ENCODE measurements at regions not wholly inside any gene's neighbourhood (a gene's known extent, or its start where the extent isn't known, plus 50 kb on each side); places are given as distances from the start of the nearest gene placed in this dataset.
A peak's percentile ranks its signal among the peaks of the same experiment; 100 is the strongest.

DNA sequence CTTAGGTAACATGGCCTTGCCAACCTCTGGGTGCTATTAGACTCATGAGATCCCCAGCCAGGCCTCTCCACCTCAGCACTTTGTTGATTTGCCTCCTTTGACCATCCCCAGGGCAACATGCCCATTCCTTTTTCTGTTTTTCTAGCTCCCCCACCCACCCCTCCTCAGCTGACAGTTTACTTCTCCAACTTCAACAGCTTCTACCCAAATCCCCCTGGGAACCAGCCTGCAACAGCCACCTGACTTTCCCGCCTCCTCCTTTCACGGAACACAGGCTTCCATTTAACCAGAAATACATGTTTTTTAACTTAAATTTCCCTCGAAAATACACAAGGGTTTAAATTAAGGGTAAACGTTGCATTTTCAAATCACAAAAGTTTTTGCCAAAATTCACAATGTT is 117.3 kb downstream of the DLEU7 start:
- Histone ChIP-seq H3K9ac (ENCODE audit: insufficient read depth, low read length) (no peak overlapping the region), H3K27me3 (ENCODE audit: control insufficient read depth, insufficient read depth, low read length) (no peaks in the 10 kb centered on the region), H3K4me3 (replicated peaks in 1 of 4; ENCODE audit: control extremely low read depth in 1 of 4, insufficient read depth in 1 of 4, low read depth in 3 of 4, low read length in 4 of 4) (no peak overlapping the region), H3K9me3 (ENCODE audit: control insufficient read depth, insufficient read depth, low read depth, low read length) (no peaks in the 10 kb centered on the region), H3K4me1 (ENCODE audit: control insufficient read depth, extremely low read depth, insufficient read depth, low read length) (no peaks in the 10 kb centered on the region), H3K27ac (ENCODE audit: insufficient read depth, low read length) (no peak overlapping the region), H4K20me1 (ENCODE audit: control insufficient read depth, extremely low read depth, insufficient read depth, low read length) (no peaks in the 10 kb centered on the region), H3K4me2 (ENCODE audit: extremely low read depth, insufficient read depth, low read length) (no peak overlapping the region), H3K36me3 (ENCODE audit: control insufficient read depth, insufficient read depth, low read length) (no peaks in the 10 kb centered on the region), H2AFZ (ENCODE audit: low read length) (no peak overlapping the region), H3K79me2 (ENCODE audit: control insufficient read depth, insufficient read depth, low read length) (no peaks in the 10 kb centered on the region)
- DNase-seq (ENCODE audit: low read depth in 2 of 2), result no peak
- TF ChIP-seq, protein P1, sequence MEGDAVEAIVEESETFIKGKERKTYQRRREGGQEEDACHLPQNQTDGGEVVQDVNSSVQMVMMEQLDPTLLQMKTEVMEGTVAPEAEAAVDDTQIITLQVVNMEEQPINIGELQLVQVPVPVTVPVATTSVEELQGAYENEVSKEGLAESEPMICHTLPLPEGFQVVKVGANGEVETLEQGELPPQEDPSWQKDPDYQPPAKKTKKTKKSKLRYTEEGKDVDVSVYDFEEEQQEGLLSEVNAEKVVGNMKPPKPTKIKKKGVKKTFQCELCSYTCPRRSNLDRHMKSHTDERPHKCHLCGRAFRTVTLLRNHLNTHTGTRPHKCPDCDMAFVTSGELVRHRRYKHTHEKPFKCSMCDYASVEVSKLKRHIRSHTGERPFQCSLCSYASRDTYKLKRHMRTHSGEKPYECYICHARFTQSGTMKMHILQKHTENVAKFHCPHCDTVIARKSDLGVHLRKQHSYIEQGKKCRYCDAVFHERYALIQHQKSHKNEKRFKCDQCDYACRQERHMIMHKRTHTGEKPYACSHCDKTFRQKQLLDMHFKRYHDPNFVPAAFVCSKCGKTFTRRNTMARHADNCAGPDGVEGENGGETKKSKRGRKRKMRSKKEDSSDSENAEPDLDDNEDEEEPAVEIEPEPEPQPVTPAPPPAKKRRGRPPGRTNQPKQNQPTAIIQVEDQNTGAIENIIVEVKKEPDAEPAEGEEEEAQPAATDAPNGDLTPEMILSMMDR (conservative IDR thresholded peaks at IDR 0.05 in 1 of 2, IDR thresholded peaks at IDR 0.05 in 1 of 2; ENCODE audit: low read depth in 1 of 2, low read length in 2 of 2), result no peak
- TF ChIP-seq EZH2 (IDR thresholded peaks at IDR 0.05; ENCODE audit: low read length, missing control alignments), result no peak

DNA sequence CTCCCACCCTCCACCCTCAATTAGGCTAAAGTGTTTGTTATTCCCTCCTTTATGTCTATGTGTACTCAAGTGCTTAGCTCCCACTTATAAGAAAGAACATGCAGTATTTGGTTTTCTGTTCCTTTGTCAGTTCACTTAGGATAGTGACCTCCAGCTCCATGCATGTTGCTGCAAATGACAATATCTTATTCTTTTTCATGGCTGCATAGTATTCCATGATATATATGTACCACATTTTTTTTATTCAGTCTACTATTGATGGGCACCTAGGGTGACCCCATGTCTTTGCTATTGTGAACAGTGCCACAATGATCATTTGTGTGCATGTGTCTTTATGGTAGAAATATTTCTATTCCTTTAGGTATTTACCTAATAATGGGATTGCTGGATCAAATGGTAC is 114.3 kb downstream of the DLEU7 start:
- Histone ChIP-seq H4K20me1 (ENCODE audit: control insufficient read depth, extremely low read depth, insufficient read depth, low read length) (no peaks in the 10 kb centered on the region), H3K4me2 (ENCODE audit: extremely low read depth, insufficient read depth, low read length) (no peak overlapping the region), H2AFZ (ENCODE audit: low read length) (no peak overlapping the region), H3K27me3 (ENCODE audit: control insufficient read depth, insufficient read depth, low read length) (no peaks in the 10 kb centered on the region), H3K9ac (ENCODE audit: insufficient read depth, low read length) (no peak overlapping the region), H3K36me3 (ENCODE audit: control insufficient read depth, insufficient read depth, low read length) (no peaks in the 10 kb centered on the region), H3K4me3 (replicated peaks in 1 of 4; ENCODE audit: control extremely low read depth in 1 of 4, insufficient read depth in 1 of 4, low read depth in 3 of 4, low read length in 4 of 4) (no peak overlapping the region), H3K79me2 (ENCODE audit: control insufficient read depth, insufficient read depth, low read length) (no peaks in the 10 kb centered on the region), H3K9me3 (ENCODE audit: control insufficient read depth, insufficient read depth, low read depth, low read length) (no peaks in the 10 kb centered on the region), H3K4me1 (ENCODE audit: control insufficient read depth, extremely low read depth, insufficient read depth, low read length) (no peaks in the 10 kb centered on the region), H3K27ac (ENCODE audit: insufficient read depth, low read length) (no peak overlapping the region)
- TF ChIP-seq, protein P1 (conservative IDR thresholded peaks at IDR 0.05 in 1 of 2, IDR thresholded peaks at IDR 0.05 in 1 of 2; ENCODE audit: low read depth in 1 of 2, low read length in 2 of 2), result no peak
- no peak for TF ChIP-seq EZH2 (IDR thresholded peaks at IDR 0.05; ENCODE audit: low read length, missing control alignments)
- no peak for DNase-seq (ENCODE audit: low read depth in 2 of 2)

DNA sequence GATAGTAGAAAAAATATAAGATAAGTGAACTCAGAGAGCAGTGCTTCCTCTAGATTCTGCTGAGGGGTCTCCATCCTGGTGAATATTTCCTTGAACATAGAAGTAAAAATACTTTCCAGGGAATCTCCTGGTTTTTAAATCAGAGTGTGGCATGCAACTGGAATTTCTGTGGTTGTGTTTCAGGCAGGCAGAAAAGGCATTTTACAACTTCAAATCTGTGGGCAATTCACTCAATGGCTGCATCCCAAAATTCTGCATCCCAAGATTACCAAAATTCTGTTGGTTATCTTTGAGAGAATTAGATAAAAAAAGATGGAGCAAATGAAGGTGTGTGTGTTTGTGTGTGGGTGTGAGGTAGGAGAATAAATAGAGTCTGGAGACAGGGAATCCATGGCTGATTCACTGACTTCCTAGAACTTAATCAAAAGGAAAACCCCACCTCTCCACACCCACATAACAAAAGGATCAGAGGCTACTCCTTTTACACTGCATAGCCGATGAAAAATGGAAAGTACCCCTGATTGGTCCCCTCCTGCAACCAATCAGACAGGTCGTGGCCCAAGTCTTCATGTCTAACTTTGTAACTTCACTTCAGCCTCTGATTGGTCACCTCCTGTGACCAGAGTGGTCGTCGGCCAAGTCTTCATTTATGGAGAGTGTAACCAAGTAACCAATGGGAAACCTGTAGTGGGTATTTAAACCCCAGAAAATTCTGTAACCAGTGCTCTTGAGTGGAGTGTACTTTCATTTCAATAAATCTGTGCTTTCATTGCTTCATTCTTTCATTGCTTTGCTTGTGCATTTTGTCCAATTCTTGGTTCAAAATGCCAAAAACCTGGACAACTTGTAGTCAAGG is 112.8 kb downstream of the DLEU7 start:
- Histone ChIP-seq H3K79me2 (ENCODE audit: control insufficient read depth, insufficient read depth, low read length) (no peaks in the 10 kb centered on the region), H3K9me3 (ENCODE audit: control insufficient read depth, insufficient read depth, low read depth, low read length) (no peaks in the 10 kb centered on the region), H3K27ac (ENCODE audit: insufficient read depth, low read length) (no peak overlapping the region), H4K20me1 (ENCODE audit: control insufficient read depth, extremely low read depth, insufficient read depth, low read length) (no peaks in the 10 kb centered on the region), H3K27me3 (ENCODE audit: control insufficient read depth, insufficient read depth, low read length) (no peaks in the 10 kb centered on the region), H2AFZ (ENCODE audit: low read length) (no peak overlapping the region), H3K4me1 (ENCODE audit: control insufficient read depth, extremely low read depth, insufficient read depth, low read length) (no peaks in the 10 kb centered on the region), H3K9ac (ENCODE audit: insufficient read depth, low read length) (no peak overlapping the region), H3K4me3 (replicated peaks in 1 of 4; ENCODE audit: control extremely low read depth in 1 of 4, insufficient read depth in 1 of 4, low read depth in 3 of 4, low read length in 4 of 4) (no peak overlapping the region), H3K36me3 (ENCODE audit: control insufficient read depth, insufficient read depth, low read length) (no peaks in the 10 kb centered on the region), H3K4me2 (ENCODE audit: extremely low read depth, insufficient read depth, low read length) (no peak overlapping the region)
- TF ChIP-seq, protein P1 (conservative IDR thresholded peaks at IDR 0.05 in 1 of 2, IDR thresholded peaks at IDR 0.05 in 1 of 2; ENCODE audit: low read depth in 1 of 2, low read length in 2 of 2), result no peak
- TF ChIP-seq EZH2 (IDR thresholded peaks at IDR 0.05; ENCODE audit: low read length, missing control alignments), result no peak
- DNase-seq (ENCODE audit: low read depth in 2 of 2), result peak in 1 of 2 donors; percentile 54

Measured in fibroblast of lung (primary cell).